ENCODE measurements at regions not wholly inside any gene's neighbourhood (a gene's known extent, or its start where the extent isn't known, plus 50 kb on each side); places are given as distances from the start of the nearest gene placed in this dataset.

DNA sequence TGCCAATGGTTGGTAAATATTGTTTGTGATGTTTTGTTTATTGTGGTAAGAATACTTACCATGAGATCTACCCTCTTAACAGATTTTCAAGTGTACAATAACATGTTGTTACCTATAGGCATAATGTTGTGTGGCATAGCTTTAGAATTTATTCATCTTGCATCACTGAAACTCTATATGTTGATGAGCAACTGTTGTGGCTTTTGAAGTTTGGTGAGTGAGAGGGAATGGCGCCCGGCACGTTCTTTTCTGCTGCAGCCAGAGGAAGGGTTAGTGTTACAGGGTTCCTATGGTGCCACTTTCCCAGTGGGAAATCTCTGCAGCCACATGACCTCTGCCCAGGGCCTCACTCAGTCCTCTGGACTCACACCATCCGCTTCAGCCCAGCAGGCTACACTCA is 342.5 kb upstream of the ADGRL2 start:
- no peak overlapping the region for H2AFZ ChIP-seq (ENCODE audit: low read length)
- TF ChIP-seq, protein P1, sequence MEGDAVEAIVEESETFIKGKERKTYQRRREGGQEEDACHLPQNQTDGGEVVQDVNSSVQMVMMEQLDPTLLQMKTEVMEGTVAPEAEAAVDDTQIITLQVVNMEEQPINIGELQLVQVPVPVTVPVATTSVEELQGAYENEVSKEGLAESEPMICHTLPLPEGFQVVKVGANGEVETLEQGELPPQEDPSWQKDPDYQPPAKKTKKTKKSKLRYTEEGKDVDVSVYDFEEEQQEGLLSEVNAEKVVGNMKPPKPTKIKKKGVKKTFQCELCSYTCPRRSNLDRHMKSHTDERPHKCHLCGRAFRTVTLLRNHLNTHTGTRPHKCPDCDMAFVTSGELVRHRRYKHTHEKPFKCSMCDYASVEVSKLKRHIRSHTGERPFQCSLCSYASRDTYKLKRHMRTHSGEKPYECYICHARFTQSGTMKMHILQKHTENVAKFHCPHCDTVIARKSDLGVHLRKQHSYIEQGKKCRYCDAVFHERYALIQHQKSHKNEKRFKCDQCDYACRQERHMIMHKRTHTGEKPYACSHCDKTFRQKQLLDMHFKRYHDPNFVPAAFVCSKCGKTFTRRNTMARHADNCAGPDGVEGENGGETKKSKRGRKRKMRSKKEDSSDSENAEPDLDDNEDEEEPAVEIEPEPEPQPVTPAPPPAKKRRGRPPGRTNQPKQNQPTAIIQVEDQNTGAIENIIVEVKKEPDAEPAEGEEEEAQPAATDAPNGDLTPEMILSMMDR (IDR thresholded peaks at IDR 0.05; ENCODE audit: low read length): no peak
- TF ChIP-seq EZH2 (IDR thresholded peaks at IDR 0.05; ENCODE audit: borderline replicate concordance, low read length): no peak
- no peaks in the 10 kb centered on the region for H3K79me2 ChIP-seq (ENCODE audit: insufficient read depth, low read length)
- H4K20me1 ChIP-seq (ENCODE audit: insufficient read depth, low read length): no peaks in the 10 kb centered on the region
- no peak overlapping the region for H3K4me3 ChIP-seq (ENCODE audit: low read depth, low read length, poor library complexity, severe bottlenecking)
- no peaks in the 10 kb centered on the region for H3K27me3 ChIP-seq (ENCODE audit: insufficient read depth, low read length)
- no peaks in the 10 kb centered on the region for H3F3A ChIP-seq (ENCODE audit: insufficient read depth, low read length)
- no peak overlapping the region for H3K4me2 ChIP-seq (ENCODE audit: low read length)
- no peak overlapping the region for H3K9ac ChIP-seq (ENCODE audit: low read length)
- H3K9me3 ChIP-seq (ENCODE audit: low read length): no peaks in the 10 kb centered on the region
- no peaks in the 10 kb centered on the region for H3K36me3 ChIP-seq (ENCODE audit: insufficient read depth, low read length)
- no peaks in the 10 kb centered on the region for H3K9me2 ChIP-seq (ENCODE audit: low read depth, low read length)
- no peaks in the 10 kb centered on the region for H3K4me1 ChIP-seq (ENCODE audit: insufficient read depth, low read length, severe bottlenecking)
- no peak overlapping the region for H3K27ac ChIP-seq (ENCODE audit: low read depth, low read length, poor library complexity, severe bottlenecking)

DNA sequence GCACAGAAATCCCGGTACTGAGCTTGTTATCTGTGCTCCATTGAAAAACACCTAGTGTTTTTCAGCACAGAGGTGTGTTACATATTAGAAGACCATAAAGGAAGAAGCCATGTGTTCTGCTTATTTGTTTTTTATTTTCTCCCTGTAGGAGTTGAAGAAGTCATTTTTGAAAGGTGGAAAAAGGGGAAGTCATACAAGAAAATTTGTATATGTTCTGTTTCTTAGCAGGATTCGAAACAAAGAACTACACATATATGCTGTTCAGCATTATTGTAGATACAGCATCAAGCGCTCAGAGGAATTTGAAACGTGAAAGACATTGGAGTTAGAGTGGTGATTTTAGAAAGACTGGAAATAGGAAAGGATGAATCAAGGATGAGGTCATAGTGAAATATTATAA is 345.3 kb upstream of the ADGRL2 start:
- H3K4me3 ChIP-seq (ENCODE audit: low read depth, low read length, poor library complexity, severe bottlenecking): no peak overlapping the region
- H3K9me2 ChIP-seq (ENCODE audit: low read depth, low read length): no peaks in the 10 kb centered on the region
- H3K27ac ChIP-seq (ENCODE audit: low read depth, low read length, poor library complexity, severe bottlenecking): no peak overlapping the region
- no peak overlapping the region for H3K9ac ChIP-seq (ENCODE audit: low read length)
- H4K20me1 ChIP-seq (ENCODE audit: insufficient read depth, low read length): no peaks in the 10 kb centered on the region
- no peaks in the 10 kb centered on the region for H3K4me1 ChIP-seq (ENCODE audit: insufficient read depth, low read length, severe bottlenecking)
- no peak overlapping the region for H3K4me2 ChIP-seq (ENCODE audit: low read length)
- H3K36me3 ChIP-seq (ENCODE audit: insufficient read depth, low read length): no peaks in the 10 kb centered on the region
- H2AFZ ChIP-seq (ENCODE audit: low read length): no peak overlapping the region
- no peaks in the 10 kb centered on the region for H3F3A ChIP-seq (ENCODE audit: insufficient read depth, low read length)
- no peaks in the 10 kb centered on the region for H3K79me2 ChIP-seq (ENCODE audit: insufficient read depth, low read length)
- H3K9me3 ChIP-seq (ENCODE audit: low read length): no peaks in the 10 kb centered on the region
- no peaks in the 10 kb centered on the region for H3K27me3 ChIP-seq (ENCODE audit: insufficient read depth, low read length)
- TF ChIP-seq EZH2 (IDR thresholded peaks at IDR 0.05; ENCODE audit: borderline replicate concordance, low read length): no peak
- TF ChIP-seq, protein P1 (IDR thresholded peaks at IDR 0.05; ENCODE audit: low read length): no peak

DNA sequence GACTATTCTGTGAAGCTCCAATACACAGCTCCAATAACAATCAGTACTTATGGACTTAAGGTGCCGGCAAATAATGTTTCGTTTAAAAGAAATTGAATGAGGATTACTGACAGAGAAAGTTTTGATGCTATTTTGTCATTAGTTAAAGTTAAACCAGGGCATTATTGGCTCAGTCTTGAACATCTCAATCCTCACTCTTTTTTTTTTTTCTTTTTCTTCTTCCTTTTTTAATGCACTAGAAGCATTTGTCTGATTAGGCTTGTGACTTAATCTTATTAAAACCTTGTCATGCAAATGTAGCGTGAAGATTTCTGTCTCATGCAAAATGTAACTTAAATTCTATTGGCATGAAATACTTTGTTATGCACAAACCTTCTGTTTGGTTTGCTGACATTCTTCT is 346.8 kb upstream of the ADGRL2 start:
- Histone ChIP-seq H3K27me3 (ENCODE audit: insufficient read depth, low read length) (no peaks in the 10 kb centered on the region), H3K79me2 (ENCODE audit: insufficient read depth, low read length) (no peaks in the 10 kb centered on the region), H3K9ac (ENCODE audit: low read length) (no peak overlapping the region), H3F3A (ENCODE audit: insufficient read depth, low read length) (no peaks in the 10 kb centered on the region), H4K20me1 (ENCODE audit: insufficient read depth, low read length) (no peaks in the 10 kb centered on the region), H3K4me2 (ENCODE audit: low read length) (no peak overlapping the region), H3K4me3 (ENCODE audit: low read depth, low read length, poor library complexity, severe bottlenecking) (no peak overlapping the region), H3K9me2 (ENCODE audit: low read depth, low read length) (no peaks in the 10 kb centered on the region), H3K9me3 (ENCODE audit: low read length) (no peaks in the 10 kb centered on the region), H2AFZ (ENCODE audit: low read length) (no peak overlapping the region), H3K36me3 (ENCODE audit: insufficient read depth, low read length) (no peaks in the 10 kb centered on the region), H3K27ac (ENCODE audit: low read depth, low read length, poor library complexity, severe bottlenecking) (no peak overlapping the region), H3K4me1 (ENCODE audit: insufficient read depth, low read length, severe bottlenecking) (no peaks in the 10 kb centered on the region)
- TF ChIP-seq, protein P1 (IDR thresholded peaks at IDR 0.05; ENCODE audit: low read length): no peak
